Endothelial cell of hepatic sinusoid (primary cell): ENCODE measurements at regions not wholly inside any gene's neighbourhood (a gene's known extent, or its start where the extent isn't known, plus 50 kb on each side); places are given as distances from the start of the nearest gene placed in this dataset.

Experiments
- in situ Hi-C: cut with HindIII; loops from 2 replicates; pipeline ENCODE4 v1.10.0; 2017; ENCODE audit warnings: low sequenced_read_pairs

DNA sequence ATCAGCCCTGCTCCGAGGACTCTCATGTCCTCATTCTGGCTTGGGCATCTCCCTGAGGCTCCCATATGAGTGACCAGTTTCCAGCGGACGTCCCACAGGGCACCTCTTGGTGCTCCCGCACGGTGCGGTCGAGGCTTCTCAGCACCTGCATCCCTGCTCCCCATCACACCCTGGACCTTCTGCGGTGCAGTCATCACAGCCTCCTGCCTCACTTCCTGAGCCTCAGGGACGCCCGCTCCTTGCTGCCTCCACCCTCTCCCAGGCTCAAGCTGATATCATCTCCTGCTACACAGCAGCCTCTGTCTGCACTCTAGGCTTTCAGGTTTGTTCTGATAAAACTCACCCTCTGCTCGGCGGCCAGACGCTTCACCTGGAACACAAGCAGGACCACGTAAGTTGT, 185.0 kb downstream of the TMEM18 start:
- in situ Hi-C loops = no loop called here

DNA sequence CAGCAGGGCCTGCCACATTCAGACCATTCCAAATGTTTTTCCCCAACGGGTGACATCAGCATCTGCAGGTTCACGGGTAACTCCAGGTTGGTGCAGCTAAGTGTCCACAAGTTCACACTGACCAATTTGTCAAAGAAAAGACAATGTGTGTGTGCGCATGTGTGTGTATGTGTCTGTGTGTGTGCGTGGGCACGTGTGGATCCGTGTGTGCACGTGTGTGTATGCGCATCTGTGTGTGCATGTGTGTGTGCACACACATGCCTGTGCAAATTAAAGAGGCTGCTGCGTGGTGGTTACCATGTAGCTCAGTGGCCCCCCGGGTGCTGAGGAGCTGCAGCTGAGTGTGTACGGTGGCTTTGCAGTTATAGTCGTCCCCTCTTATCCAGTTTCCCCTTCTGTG, 187.4 kb downstream of the TMEM18 start:
- in situ Hi-C loops = no loop called here

DNA sequence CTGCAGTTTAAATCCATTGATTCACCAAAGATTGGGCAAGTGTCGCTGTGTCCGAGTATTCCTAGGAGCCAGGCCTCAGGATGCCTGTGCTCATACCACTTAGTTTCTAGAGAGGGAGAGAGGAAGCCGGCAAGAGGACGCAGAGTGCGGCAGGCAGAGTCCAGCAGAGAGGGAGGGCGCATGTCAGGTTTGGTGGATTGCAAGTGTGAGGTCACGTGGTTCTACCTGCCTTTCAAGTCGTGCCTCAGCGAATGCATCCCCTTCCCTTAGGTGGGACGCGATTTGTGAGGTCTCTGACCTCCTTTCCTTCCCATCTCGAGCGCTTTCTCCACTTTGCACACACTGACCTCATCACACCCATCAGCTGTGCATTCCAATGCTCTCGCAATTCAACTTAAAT, 188.1 kb downstream of the TMEM18 start:
- in situ Hi-C loops = no loop called here

DNA sequence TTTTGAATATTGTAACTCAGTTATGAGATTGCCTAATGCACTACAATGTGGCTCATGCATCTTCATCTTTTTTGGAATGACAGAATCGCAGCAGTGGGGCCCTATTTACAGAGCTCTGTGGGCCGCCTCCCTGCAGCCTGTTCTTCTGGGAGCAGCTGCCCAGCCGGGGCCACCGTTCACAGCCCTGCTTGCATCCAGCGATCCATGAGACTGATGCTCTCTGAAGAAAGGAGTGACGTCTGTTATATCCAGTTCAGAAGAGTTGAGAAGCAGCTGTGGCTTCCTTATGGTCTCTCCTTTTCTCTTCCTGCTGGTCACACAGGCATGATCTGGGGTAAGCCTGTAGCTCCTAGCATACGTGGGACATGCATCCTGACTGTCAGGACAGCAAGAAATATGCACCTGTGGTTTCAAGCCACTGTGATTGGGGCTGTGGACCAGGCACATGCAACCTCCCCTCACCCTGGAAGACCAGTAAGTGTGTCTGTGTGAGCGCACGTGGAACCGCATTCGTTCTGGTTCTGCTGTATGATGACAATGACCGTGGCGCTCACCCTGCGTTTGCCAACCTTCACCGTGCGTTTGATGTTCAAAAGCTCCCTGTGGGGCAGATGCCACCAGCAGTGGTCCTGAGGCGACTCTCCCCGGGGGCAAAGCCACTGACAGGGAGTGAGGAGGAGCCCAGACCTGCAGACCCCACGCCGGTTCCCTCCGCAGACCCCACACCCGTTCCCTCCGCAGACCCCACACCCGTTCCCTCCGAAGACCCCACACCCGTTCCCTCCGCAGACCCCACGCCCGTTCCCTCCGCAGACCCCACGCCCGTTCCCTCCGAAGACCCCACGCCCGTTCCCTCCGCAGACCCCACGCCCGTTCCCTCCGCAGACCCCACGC, 189.8 kb downstream of the TMEM18 start:
- in situ Hi-C loops = no loop called here

DNA sequence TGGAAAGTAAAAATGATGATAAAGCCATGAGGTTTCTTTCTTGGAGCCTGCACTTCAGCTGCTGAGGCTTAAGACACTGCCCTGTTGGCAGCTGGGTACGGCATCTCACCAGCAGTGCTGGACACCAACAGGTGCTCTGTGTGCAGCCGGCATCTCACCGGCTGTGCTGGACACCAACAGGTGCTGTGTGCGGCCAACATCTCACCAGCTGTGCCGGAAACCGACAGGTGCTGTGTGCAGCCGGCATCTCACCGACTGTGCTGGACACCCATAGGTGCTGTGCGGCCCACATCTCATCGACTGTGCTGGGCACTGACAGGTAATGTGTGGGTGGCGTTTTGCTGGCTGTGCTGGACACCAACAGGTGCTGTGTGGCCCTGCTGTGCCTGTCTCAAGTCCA, 190.8 kb downstream of the TMEM18 start:
- in situ Hi-C loops = no loop called here

DNA sequence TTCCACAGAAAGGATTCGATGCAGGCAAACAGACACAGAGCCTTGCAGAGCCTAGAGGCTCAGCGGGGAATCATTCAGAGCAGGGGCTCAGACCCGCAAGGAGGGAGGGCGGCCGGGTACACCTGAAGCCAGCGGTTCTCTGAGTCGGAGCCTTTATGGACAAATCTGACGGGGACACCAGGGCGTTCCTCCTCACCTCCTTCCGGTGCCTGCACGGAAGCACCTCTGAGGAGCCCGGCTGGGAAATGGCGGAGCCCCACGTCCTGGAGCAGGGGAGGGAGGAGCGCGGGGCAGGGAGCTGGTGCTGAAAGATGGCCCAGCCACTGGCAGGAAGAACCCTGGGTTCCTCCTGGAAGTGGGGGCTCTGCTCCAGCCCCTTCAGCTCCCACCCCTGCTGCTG, 193.5 kb upstream of the ALKAL2 start:
- in situ Hi-C loops = no loop called here

DNA sequence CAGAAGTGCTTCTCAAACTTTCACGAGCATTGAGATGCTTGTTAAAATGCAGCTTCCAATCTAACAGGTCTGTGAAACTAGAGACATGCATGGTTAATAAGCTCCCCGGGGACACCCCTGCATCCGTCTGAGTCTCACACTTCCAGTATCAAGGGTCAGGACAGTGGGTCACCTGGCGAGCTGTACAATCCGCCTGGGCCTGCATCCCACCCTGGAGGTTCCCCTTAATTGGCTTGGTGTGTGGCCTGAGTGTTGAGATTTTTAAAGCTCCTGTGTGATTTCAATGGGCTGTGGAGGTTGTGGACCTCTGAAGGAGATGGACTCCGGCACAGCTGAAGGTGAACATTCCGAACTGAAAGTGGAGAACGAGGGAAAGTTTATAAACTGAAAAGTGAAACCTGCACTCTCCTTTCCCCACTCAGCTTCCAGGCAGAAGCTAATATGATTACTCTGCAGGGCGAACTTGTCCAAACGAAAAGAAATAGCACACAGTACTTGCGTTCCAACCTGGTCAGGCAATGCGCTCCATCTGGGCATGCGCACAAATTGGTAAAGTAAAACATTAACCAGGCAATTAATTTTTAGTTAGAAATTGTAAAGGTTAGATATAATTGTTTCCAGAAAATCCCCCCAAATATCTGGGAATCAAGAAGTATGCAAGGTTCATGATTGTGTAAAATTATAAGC, 191.7 kb upstream of the ALKAL2 start:
- in situ Hi-C loops = no loop called here

DNA sequence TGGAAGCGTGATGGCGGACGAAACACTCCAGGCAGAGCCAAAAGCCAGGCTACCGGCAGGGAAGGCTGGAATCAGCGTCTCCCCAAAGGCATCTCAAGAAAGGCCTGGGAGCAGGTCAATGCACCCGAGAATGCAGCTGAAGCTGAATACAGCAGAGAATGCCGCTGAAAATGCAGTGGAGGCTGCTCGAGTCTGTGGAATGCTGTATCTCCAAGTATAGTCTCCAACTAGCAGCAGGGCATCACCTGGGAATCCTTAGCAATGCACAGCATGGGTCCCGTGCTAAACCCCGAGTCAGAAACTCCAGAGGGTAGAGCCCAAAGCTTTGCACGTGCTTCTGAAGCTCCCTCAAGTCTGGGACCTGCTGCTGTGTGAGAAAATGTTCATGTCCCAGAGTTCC, 191.1 kb upstream of the ALKAL2 start:
- in situ Hi-C loops = no loop called here

DNA sequence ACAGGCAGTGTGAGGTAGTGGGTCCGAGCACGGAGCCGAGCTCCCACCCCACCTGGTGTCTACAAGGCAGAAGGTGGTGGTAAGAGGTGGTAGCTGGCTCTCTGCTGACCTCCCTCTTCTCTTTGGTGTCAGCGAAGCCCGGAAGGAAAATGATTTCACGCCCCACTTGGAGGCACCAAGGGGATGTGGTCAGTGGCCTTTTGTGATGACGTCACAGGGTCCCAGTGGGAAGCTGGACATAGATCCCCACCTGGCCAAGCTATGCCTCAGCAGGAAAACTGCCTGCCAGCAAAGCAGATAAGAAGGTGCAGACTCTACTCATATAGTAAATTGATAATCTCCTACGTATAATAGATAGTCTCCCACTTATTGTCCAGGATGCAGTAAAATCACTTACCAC, 183.7 kb upstream of the ALKAL2 start:
- in situ Hi-C loops = no loop called here

DNA sequence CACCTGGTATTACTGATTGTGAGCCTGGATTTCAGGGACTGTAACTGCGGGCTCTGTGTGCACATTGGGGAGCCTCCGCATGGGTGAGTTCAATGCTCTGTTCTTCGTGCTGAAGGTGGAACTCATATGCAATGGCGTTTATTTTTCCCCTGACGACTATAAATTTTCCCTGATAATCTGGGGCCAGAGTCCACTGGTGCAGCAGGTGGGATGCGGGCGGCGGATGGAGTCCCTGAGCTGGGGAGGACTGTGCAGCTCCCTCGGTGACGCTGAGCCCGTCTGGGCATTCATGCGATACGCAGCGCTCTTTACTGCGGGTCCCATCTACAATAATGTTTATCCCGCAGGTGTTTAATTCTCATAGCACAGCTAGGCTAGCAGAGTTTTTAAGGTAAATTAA, 181.6 kb upstream of the ALKAL2 start:
- in situ Hi-C loops = no loop called here

DNA sequence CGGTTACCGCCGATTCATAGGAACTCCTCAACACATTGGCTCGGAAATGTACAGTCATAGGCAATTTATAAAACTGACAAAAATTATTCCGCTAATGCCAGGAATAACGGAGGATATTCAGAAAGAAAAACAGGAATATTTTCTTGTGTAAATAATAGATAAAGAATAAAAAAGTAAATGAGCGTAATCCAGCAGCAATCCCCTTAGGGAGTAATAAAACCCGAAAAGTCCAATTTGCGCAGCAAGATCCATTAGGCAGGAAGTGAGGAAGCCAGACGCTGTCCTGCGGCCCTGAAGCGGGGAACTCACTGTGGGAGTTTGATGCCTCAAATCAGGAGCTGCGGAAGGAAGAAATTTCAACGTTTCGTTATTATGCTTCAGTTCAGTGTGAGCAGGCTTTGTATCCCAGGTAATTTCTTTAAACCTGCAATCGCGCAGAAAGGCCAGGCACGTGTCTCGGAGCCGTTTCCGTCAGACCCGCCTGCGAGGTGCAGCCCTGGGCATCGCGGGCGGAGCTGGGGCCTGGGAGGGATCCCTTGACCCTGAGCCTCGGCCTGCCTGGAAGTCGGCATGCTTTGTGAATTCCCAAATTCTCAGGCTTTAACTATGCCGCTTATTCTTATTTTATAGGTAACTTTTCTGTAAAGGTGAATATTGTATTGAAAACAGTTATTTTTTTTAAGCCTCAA, 180.9 kb upstream of the ALKAL2 start:
- in situ Hi-C loops = no loop called here

DNA sequence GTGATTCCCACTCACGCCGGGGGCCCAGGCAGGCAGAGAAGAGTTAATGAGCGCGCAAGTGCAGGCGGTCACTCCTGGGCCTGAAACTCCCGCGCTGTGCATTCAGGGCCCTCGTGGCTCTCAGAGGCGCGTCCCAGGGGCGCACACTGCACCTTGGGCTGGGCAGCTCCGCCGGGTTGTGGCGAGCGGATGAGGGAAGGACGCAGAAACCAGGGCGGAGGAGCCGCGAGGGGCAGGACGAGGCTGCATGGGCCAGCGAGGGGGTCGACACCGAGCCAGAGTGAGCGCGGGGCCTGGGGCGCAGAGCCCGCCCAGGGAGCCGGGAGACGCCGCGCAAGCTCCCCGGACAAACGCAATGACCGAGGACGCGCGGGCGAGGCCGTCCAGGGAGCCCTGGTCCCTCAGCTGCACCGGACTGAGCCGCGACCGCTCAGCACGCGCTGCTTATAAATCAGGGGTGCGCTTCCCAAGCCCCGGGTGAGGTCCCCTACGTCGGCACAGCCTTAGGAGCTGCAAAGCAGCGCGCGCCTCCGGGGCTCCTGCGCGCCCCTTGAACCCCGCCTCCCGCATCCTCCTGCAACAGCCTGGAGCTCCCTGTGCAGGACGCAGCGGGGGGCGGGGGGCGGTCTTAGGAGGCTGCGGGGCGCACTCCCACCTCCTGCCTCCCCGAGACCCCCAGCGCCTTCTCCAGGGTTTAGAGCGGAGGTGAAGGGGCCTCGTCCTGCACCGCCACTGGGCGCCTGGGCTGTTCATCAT, 180.2 kb upstream of the ALKAL2 start:
- in situ Hi-C loops = no loop called here

DNA sequence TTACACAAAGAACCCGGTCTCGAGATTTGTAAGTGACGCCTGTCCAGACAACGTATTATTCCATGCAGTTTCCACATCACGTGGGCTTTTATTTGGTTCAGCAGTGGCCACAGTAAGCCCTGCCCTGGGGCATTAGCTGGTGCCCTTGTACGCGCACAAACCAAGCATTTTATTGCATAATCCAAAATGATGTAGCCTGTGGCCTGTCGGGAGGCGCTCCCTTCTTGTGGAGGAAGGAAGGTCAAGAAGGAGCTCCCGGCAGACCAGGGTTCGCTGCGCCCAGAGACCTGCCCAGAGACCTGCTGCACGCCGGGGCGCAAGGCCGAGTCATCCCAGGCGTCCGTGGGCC, 179.6 kb upstream of the ALKAL2 start:
- in situ Hi-C loops = no loop called here

DNA sequence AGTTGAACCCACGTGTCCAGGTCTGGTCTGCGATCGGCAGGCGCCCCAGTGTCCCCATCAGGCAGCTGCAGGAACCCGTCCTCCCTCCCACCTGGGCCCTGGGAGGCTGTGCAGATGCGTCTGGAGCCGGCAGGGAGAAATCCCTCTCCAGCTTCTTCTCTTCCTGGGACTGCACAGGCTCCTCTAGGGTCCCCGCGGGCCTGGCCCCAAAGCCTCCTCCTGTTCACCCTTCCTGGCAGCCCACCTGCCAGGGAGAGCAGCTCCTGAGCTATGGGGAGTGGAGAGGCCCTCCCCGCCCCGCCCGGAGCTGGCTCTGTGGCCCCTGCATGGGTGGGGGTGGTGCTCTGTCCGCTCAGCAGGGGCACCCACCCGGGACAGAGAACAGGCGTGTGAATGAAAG, 179.2 kb upstream of the ALKAL2 start:
- in situ Hi-C loops = no loop called here

DNA sequence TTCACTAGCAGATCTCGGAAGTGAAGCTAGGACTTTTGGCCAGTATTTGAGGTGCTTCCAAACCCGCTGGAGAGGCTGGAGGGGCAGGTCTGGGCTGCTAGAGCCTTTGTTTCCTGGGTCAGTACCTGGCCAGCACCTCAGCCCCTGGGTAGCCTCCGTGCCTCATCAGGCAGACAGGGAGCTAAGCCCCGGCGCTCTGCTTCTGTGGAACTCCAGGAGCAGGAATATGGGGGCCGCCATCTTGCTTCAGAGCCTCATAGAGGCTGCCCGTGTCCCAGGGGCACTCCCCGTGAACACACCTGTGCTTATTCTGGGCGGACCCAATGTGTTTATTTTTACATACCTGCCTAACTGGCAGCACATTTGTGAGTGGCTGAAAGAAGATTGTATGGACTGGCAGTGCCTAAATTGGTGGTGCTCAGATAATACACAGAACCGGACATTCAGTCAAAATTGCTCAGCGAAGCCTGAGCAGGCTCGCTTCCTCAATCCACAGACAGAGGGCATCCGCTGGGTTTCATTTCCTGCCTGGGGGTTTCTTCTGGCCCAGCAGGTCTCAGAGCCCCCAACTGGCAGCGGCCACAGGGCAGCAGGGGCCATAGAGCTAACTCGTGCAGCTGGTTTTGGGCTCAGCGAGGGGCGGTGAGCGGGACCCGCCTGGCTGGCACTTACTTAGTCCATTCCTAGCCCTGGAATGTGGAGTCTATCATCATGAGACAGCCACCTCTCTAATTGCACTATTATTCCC, 176.8 kb upstream of the ALKAL2 start:
- in situ Hi-C loops = no loop called here

DNA sequence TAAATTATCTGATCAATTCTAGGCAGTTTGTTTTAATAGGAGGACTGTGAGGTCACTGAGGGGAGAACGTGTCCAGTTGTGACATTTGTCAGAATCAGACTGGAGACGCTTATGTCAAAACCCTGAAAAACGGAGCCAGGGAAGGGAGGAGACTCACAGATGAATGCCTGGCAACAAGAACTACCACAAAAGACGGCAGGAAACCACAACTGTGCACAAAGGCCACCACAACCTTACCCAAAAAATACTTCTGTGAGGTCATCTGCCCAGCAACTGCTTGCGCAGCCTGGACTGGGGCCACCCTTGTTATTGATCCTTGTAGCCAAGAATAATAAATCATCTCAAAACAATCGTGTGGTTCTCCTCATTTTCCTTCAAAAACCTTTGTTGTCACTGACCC, 173.0 kb upstream of the ALKAL2 start:
- in situ Hi-C loops = no loop called here

DNA sequence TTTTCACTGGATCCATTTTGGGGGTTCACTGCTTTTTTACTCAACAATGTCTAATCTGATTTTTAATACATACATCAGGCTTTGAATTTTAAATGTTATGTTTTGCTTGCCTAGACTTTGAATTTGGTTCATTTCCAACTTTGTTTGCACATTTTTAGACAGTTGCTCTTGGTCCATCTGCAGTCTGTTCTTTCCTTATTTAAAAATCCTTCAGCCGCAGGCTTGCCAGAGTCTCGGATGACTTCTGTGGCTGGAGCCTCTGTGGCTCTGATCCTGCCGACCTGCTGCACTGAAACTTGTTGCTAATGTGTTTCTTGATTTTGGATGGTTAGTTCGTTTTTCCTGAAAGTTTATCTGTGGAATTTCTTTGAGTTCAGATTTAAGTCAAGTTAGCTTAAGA, 172.0 kb upstream of the ALKAL2 start:
- in situ Hi-C loops = no loop called here

DNA sequence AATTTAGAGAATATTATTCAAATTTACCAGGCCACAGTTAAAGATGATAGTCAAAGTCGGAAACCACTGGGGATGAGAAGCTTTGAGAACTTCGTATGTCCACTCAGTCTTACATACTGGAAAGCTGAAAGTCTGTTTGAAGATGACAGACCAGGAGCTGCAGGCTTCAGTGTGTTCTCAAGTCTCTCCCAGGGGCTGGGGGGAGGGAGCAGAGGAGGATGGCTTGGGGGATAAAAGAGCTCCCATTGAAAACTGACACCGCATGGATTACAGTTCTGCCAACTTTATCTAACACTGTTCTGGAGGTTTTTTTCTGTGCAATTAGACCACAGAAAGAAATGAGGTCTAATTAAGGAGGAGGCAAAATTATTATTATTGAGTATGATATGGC, 170.5 kb upstream of the ALKAL2 start:
- in situ Hi-C loops = no loop called here

DNA sequence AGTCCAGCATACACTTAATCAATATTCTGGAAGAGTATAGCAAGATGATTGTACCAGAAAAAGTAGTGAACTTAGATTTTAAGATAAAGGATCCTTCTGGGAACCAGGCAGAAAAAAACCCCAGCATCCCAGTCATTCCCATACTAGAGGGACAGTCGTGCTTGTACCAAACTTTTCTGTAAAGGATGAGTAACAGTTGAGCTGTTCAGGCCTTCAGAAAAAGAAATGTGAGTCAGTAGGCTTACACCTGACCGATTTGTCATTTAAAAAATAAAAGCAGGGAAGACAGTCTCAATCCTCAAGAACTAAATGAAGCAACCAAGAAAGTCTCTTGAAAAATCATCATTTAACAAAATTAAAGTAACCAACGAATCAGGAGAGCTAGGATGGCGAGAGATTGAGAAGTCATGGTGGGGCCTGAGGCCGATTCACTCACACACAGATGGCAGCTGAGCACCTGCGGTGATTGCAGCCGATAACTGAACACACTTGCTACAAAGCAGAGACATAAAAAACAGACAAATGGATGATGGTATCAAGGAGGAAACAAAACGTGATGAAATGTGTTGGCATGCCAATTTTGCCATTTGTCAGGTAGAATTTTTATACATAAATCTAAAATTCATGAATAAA, 170.0 kb upstream of the ALKAL2 start:
- in situ Hi-C loops = no loop called here

DNA sequence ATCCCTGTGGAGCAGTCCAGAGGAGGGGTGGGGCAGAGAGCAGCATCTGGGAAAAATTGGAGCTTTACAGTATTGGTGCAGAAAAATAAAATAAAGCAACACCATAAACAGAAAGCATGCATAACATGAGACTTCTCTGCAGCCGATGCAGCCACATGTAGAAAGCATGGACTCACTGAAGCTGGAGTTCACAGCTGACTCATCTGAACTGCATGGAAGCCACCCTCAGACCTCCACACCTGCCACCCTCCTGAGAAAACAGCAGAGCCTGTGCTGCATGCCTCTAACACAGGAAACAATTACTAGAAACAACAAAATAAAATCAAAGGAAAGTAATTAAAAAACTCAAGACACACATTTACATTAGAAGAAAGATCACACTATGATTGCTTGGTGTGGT, 169.4 kb upstream of the ALKAL2 start:
- in situ Hi-C loops = no loop called here
